WTC11 (cell line): ENCODE measurements at regions not wholly inside any gene's neighbourhood (a gene's known extent, or its start where the extent isn't known, plus 50 kb on each side); places are given as distances from the start of the nearest gene placed in this dataset.

Experiments used
- CREB1 ChIP-seq: sonication (generic); formaldehyde crosslinking; IDR thresholded peaks from 2 replicates; pipeline ENCODE4 v1.8.0; 2023; ENCODE audit warnings: mild to moderate bottlenecking, missing genetic modification reagents
- CTCF ChIP-seq: fragments of 200-600 bp; IDR thresholded peaks from 2 replicates; pipeline ENCODE4 v1.8.0; 2022; ENCODE audit warnings: antibody characterized with exemption
- IRF2 ChIP-seq: sonication (generic); formaldehyde crosslinking; IDR thresholded peaks from 2 replicates; pipeline ENCODE4 v1.8.0; 2022; ENCODE audit warnings: low read depth, missing genetic modification reagents, borderline replicate concordance
- NR2C2 ChIP-seq: sonication (generic); formaldehyde crosslinking; IDR thresholded peaks from 2 replicates; pipeline ENCODE4 v1.8.0; 2022; ENCODE audit warnings: mild to moderate bottlenecking, missing genetic modification reagents
- PRDM15 ChIP-seq: sonication (generic); formaldehyde crosslinking; IDR thresholded peaks from 2 replicates; pipeline ENCODE4 v1.8.0; 2022; ENCODE audit warnings: missing genetic modification reagents
- TEAD1 ChIP-seq: sonication (generic); formaldehyde crosslinking; IDR thresholded peaks from 2 replicates; pipeline ENCODE4 v1.8.0; 2022; ENCODE audit warnings: mild to moderate bottlenecking, missing genetic modification reagents
- ZNF317 ChIP-seq: sonication (generic); formaldehyde crosslinking; IDR thresholded peaks from 2 replicates; pipeline ENCODE4 v1.8.1; 2023; ENCODE audit warnings: low read depth, mild to moderate bottlenecking, moderate library complexity, missing genetic modification reagents, borderline replicate concordance

GRCh38 chr10:44201011-44201410, 183.9 kb downstream of the CXCL12 start:
- TF ChIP-seq CREB1 (CRISPR knock-in tag) (no peak), CTCF (no peak), IRF2 (CRISPR knock-in tag) (no peak), TEAD1 (CRISPR knock-in tag) (no peak), PRDM15 (CRISPR knock-in tag) (no peak), ZNF317 (no peak), NR2C2 (CRISPR knock-in tag) (no peak)
